ENCODE measurements at regions not wholly inside any gene's neighbourhood (a gene's known extent, or its start where the extent isn't known, plus 50 kb on each side); places are given as distances from the start of the nearest gene placed in this dataset.

DNA sequence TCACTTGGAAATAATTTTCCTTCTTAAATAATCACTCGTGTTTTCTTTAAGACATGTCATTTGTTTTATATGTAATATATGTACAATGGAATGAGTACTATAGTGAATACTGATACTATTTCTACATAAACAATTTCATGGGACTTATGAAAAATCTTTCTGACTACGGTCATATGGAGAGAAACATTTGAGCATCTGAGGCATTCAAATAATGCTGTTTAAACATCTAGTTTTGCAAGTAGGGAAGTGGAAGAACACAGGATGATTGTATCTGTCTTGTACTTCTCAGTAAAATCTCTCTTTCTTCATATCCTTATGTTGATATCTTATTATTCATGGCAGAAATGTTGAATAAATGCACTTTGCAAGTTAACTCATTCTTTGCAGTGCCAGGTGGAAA lies 599.5 kb upstream of the KCNMB2 start:
- no peaks in the 10 kb centered on the region for H3K79me2 ChIP-seq (ENCODE audit: control insufficient read depth in 1 of 2, insufficient read depth in 2 of 2, low read length in 2 of 2)
- POLR2A ChIA-PET (ENCODE audit: partially characterized antibody), result no interaction called here
- DNase-seq (ENCODE audit: low read depth in 1 of 2, low spot score in 2 of 2) (no peak), FAIRE-seq (no peak)
- no peaks in the 10 kb centered on the region for H4K20me1 ChIP-seq (replicated peaks in 1 of 2; ENCODE audit: control insufficient read depth in 1 of 2, insufficient read depth in 2 of 2, low read length in 2 of 2)
- H4K91ac ChIP-seq (replicated peaks; ENCODE audit: insufficient read length, low read length), result no peak overlapping the region
- WGBS, 2 experiments (ENCODE audit: extremely low coverage in 1 of 2, insufficient coverage in 1 of 2, insufficient read length in 1 of 2, insufficient replicate concordance in 2 of 2, low coverage in 1 of 2, low lambda C conversion rate in 2 of 2, missing lambda C conversion rate in 1 of 2), result 100% methylated on average over 2 of the region's 2 CpGs; no CpG with 5 or more reads in 1 of the 2 experiments
- H3K4ac ChIP-seq (replicated peaks; ENCODE audit: insufficient read length, low read depth, low read length), result no peak overlapping the region
- CTCF ChIA-PET (ENCODE audit: partially characterized antibody), result no interaction called here
- peaks cover 0 to 2% (median under 1%) of the 10 kb centered on the region in 4 experiments; a peak in 1 of 7 replicates for H3K4me1 ChIP-seq (replicated peaks in 1 of 4; ENCODE audit: control insufficient read depth in 3 of 4, insufficient read depth in 4 of 4, low read length in 3 of 4)
- no peaks in the 10 kb centered on the region for H3K79me1 ChIP-seq (ENCODE audit: low read depth, low read length)
- no peak overlapping the region for H3K23ac ChIP-seq (ENCODE audit: insufficient read length)
- H2BK5ac ChIP-seq (ENCODE audit: low read depth, low read length), result no peak overlapping the region
- no peak overlapping the region for H2AK5ac ChIP-seq (ENCODE audit: low read depth, low read length)
- no peak overlapping the region for H3K4me3 ChIP-seq (ENCODE audit: extremely low read depth in 1 of 4, insufficient read depth in 2 of 4, low read depth in 3 of 4, low read length in 4 of 4)
- no peak overlapping the region for H4K5ac ChIP-seq (ENCODE audit: insufficient read length, low read depth, low read length)
- H3K27ac ChIP-seq (ENCODE audit: low read depth, low read length), result no peak overlapping the region
- no peak overlapping the region for H4K8ac ChIP-seq (ENCODE audit: extremely low read depth, insufficient read depth, low read length)
- no peaks in the 10 kb centered on the region for H3K27me3 ChIP-seq (replicated peaks in 1 of 4; ENCODE audit: control insufficient read depth in 3 of 4, extremely low read depth in 1 of 4, insufficient read depth in 3 of 4, low read length in 3 of 4)
- no peak overlapping the region for H2BK120ac ChIP-seq (replicated peaks; ENCODE audit: low read depth, low read length)
- H2AFZ ChIP-seq (ENCODE audit: low read length), result no peak overlapping the region
- H2BK20ac ChIP-seq (ENCODE audit: low read length), result no peak overlapping the region
- no peak overlapping the region for H3K18ac ChIP-seq (ENCODE audit: extremely low read depth, low read length)
- H3K23me2 ChIP-seq (ENCODE audit: low read depth, low read length), result no peaks in the 10 kb centered on the region
- no peak overlapping the region for H3K56ac ChIP-seq (replicated peaks; ENCODE audit: insufficient read length, low read depth, low read length)
- no peaks in the 10 kb centered on the region for H3K36me3 ChIP-seq (ENCODE audit: control insufficient read depth in 2 of 4, insufficient read depth in 4 of 4, low read length in 3 of 4)
- no peak overlapping the region for H2BK15ac ChIP-seq (ENCODE audit: low read length)
- H3K14ac ChIP-seq (ENCODE audit: insufficient read length), result no peak overlapping the region
- no peak overlapping the region for H3K9ac ChIP-seq (replicated peaks in 1 of 4; ENCODE audit: extremely low read depth in 1 of 4, low read depth in 3 of 4, low read length in 3 of 4)
- H3K9me3 ChIP-seq (ENCODE audit: insufficient read depth in 2 of 2, low read depth in 1 of 2, low read length in 1 of 2), result no peaks in the 10 kb centered on the region
- H2BK12ac ChIP-seq (ENCODE audit: low read depth, low read length), result no peak overlapping the region
- H3K4me2 ChIP-seq (ENCODE audit: insufficient read depth in 1 of 2, low read depth in 2 of 2, low read length in 2 of 2), result no peak overlapping the region
- TF ChIP-seq RNF2 (IDR thresholded peaks at IDR 0.05; ENCODE audit: borderline replicate concordance, low read depth, low read length, missing control alignments, poor library complexity, severe bottlenecking) (no peak), BACH1 (IDR thresholded peaks at IDR 0.05; ENCODE audit: low read length) (no peak), CREB1 (IDR thresholded peaks at IDR 0.05) (no peak), RAD21 (IDR thresholded peaks at IDR 0.05 in 1 of 2, conservative IDR thresholded peaks at IDR 0.05 in 1 of 2; ENCODE audit: low read depth in 2 of 2, low read length in 2 of 2) (no peak), RXRA (IDR thresholded peaks at IDR 0.05; ENCODE audit: insufficient read depth, low read depth, low read length) (no peak), JUN (IDR thresholded peaks at IDR 0.05; ENCODE audit: low read depth, low read length) (no peak), KDM4A (IDR thresholded peaks at IDR 0.05; ENCODE audit: low read depth, low read length, severe bottlenecking) (no peak), SUZ12 (IDR thresholded peaks at IDR 0.05; ENCODE audit: low read length) (no peak), JUND (IDR thresholded peaks at IDR 0.05; ENCODE audit: low read length) (no peak), GABPA (IDR thresholded peaks at IDR 0.05; ENCODE audit: borderline replicate concordance, insufficient read depth, low read length) (no peak), SIN3A (conservative IDR thresholded peaks at IDR 0.05 in 1 of 2, IDR thresholded peaks at IDR 0.05 in 1 of 2; ENCODE audit: low read depth in 1 of 2, low read length in 2 of 2) (no peak), HDAC6 (IDR thresholded peaks at IDR 0.05; ENCODE audit: low read depth, low read length) (no peak), KDM5A (IDR thresholded peaks at IDR 0.05; ENCODE audit: low read length) (no peak)
- TF ChIP-seq, protein P1, sequence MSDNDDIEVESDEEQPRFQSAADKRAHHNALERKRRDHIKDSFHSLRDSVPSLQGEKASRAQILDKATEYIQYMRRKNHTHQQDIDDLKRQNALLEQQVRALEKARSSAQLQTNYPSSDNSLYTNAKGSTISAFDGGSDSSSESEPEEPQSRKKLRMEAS (IDR thresholded peaks at IDR 0.05), result no peak
